ENCODE measurements at regions not wholly inside any gene's neighbourhood (a gene's known extent, or its start where the extent isn't known, plus 50 kb on each side); places are given as distances from the start of the nearest gene placed in this dataset.
"Not testable (repeated sequence)": the region's sequence is repeated elsewhere in the genome, so short reads cannot be mapped to it uniquely, and the experiment has no call there.

- H3K4me3 ChIP-seq (replicated peaks; ENCODE audit: low read depth, low read length), result no peak overlapping the region
- DNase-seq (ENCODE audit: low read depth), result no peak
- TF ChIP-seq CTCF (IDR thresholded peaks at IDR 0.05; ENCODE audit: low read length, missing control alignments), result no peak
Observed at GRCh38 chr16:16924613-16925012, 545.7 kb downstream of the NPIPA7 start.

- no peak for TF ChIP-seq CTCF (IDR thresholded peaks at IDR 0.05; ENCODE audit: low read length, missing control alignments)
- H3K4me3 ChIP-seq (replicated peaks; ENCODE audit: low read depth, low read length), result no peak overlapping the region
- no peak for DNase-seq (ENCODE audit: low read depth)
Observed at GRCh38 chr16:16925432-16925831, 545.3 kb downstream of the XYLT1 start.

- no peak for DNase-seq (ENCODE audit: low read depth)
- TF ChIP-seq CTCF (IDR thresholded peaks at IDR 0.05; ENCODE audit: low read length, missing control alignments), result no peak
- H3K4me3 ChIP-seq (replicated peaks; ENCODE audit: low read depth, low read length), result no peak overlapping the region
Observed at GRCh38 chr16:16928532-16929109, 542.1 kb downstream of the XYLT1 start.

- TF ChIP-seq CTCF (IDR thresholded peaks at IDR 0.05; ENCODE audit: low read length, missing control alignments), result no peak
- H3K4me3 ChIP-seq (replicated peaks; ENCODE audit: low read depth, low read length), result no peak overlapping the region
- DNase-seq (ENCODE audit: low read depth), result no peak
Observed at GRCh38 chr16:16930309-16931000, 540.3 kb downstream of the XYLT1 start.

GRCh38 chr16:16933861-16934260 is 536.9 kb downstream of the XYLT1 start:
- no peak for TF ChIP-seq CTCF (IDR thresholded peaks at IDR 0.05; ENCODE audit: low read length, missing control alignments)
- DNase-seq (ENCODE audit: low read depth), result no peak
- H3K4me3 ChIP-seq (replicated peaks; ENCODE audit: low read depth, low read length), result no peak overlapping the region

- H3K4me3 ChIP-seq (replicated peaks; ENCODE audit: low read depth, low read length), result no peak overlapping the region
- no peak for DNase-seq (ENCODE audit: low read depth)
- TF ChIP-seq CTCF (IDR thresholded peaks at IDR 0.05; ENCODE audit: low read length, missing control alignments), result no peak
Observed at GRCh38 chr16:16934660-16935059, 536.1 kb downstream of the XYLT1 start.

- H3K4me3 ChIP-seq (replicated peaks; ENCODE audit: low read depth, low read length), result not testable (repeated sequence)
Observed at GRCh38 chr16:16935909-16936308, 534.9 kb downstream of the XYLT1 start.

More at GRCh38 chr16:16935909-16936308, 534.9 kb downstream of the XYLT1 start:
- not testable (repeated sequence) for DNase-seq (ENCODE audit: low read depth)

All from fibroblast of pulmonary artery (primary cell).